Neural cell (in vitro differentiated cells): ENCODE measurements at regions not wholly inside any gene's neighbourhood (a gene's known extent, or its start where the extent isn't known, plus 50 kb on each side); places are given as distances from the start of the nearest gene placed in this dataset.

Experiments
- H2AFZ ChIP-seq: fragments of 200-600, 300-800 bp; sonication (generic), shearing (Covaris generic); 2 replicates; pipeline ENCODE4 v1.6.0; 2014; ENCODE audit warnings: low read depth, mild to moderate bottlenecking, antibody characterized with exemption, low read length, moderate library complexity
- H3F3A ChIP-seq: fragments of 200-600 bp; shearing (Covaris generic); 2 replicates; pipeline ENCODE4 v1.6.1; 2016; ENCODE audit warnings: mild to moderate bottlenecking, moderate library complexity, mixed read lengths, antibody characterized with exemption, low read length; ENCODE audit not compliant: insufficient read depth, poor library complexity, severe bottlenecking
- H3K27ac ChIP-seq: fragments of 200-600, 300-800 bp; sonication (generic), shearing (Covaris generic); 2 replicates; pipeline ENCODE4 v1.5.1; 2014; ENCODE audit warnings: mild to moderate bottlenecking, low read length, moderate library complexity
- H3K27me3 ChIP-seq: fragments of 300-800, 200-600 bp; sonication (generic), shearing (Covaris generic); 2 replicates; pipeline ENCODE4 v1.6.0; 2014; ENCODE audit warnings: mild to moderate bottlenecking, low read depth, low read length, moderate library complexity; ENCODE audit not compliant: insufficient read depth
- H3K36me3 ChIP-seq: fragments of 300-800, 200-600 bp; sonication (generic), shearing (Covaris generic); 2 replicates; pipeline ENCODE4 v1.5.1; 2014; ENCODE audit warnings: mild to moderate bottlenecking, antibody characterized with exemption, low read length, moderate library complexity; ENCODE audit not compliant: insufficient read depth
- H3K4me2 ChIP-seq: fragments of 300-800, 200-600 bp; sonication (generic), shearing (Covaris generic); 2 replicates; pipeline ENCODE4 v1.6.0; 2014; ENCODE audit warnings: mild to moderate bottlenecking, low read length
- H3K4me3 ChIP-seq: fragments of 300-800, 200-600 bp; sonication (generic), shearing (Covaris generic); 2 replicates; pipeline ENCODE4 v1.5.1; 2014; ENCODE audit warnings: mild to moderate bottlenecking, low read length, moderate library complexity
- H3K79me2 ChIP-seq: fragments of 200-600 bp; shearing (Covaris generic); replicated peaks from 2 replicates; pipeline ENCODE4 v1.6.0; 2014; ENCODE audit warnings: mild to moderate bottlenecking, low read length, moderate library complexity; ENCODE audit not compliant: insufficient read depth
- H3K9ac ChIP-seq: fragments of 300-800, 200-600 bp; sonication (generic), shearing (Covaris generic); 2 replicates; pipeline ENCODE4 v1.6.1; 2016; ENCODE audit warnings: mild to moderate bottlenecking, low read length, mixed read lengths
- H3K9me2 ChIP-seq: fragments of 200-600 bp; shearing (Covaris generic); 2 replicates; pipeline ENCODE4 v1.6.1; 2016; ENCODE audit warnings: mild to moderate bottlenecking, low read length, mixed read lengths; ENCODE audit not compliant: insufficient read depth
- H3K9me3 ChIP-seq: fragments of 200-600, 300-800 bp; sonication (generic), shearing (Covaris generic); 2 replicates; pipeline ENCODE4 v1.6.1; 2016; ENCODE audit warnings: mild to moderate bottlenecking, mixed run types, low read length, moderate library complexity, mixed read lengths
- H4K20me1 ChIP-seq: fragments of 200-600 bp; shearing (Covaris generic); 2 replicates; pipeline ENCODE4 v1.6.1; 2016; ENCODE audit warnings: mild to moderate bottlenecking, mixed run types; ENCODE audit not compliant: insufficient read depth
- CTCF ChIP-seq: fragments of 450-650 bp; IDR thresholded peaks from 2 replicates; pipeline ENCODE4 v1.5.1; 2014; ENCODE audit warnings: antibody characterized with exemption, mild to moderate bottlenecking, moderate library complexity; ENCODE audit not compliant: poor library complexity, severe bottlenecking
- EP300 ChIP-seq: fragments of 450-650 bp; conservative IDR thresholded peaks from 2 replicates; pipeline ENCODE4 v1.6.1; 2014; ENCODE audit warnings: antibody characterized with exemption, mild to moderate bottlenecking, moderate library complexity; ENCODE audit not compliant: poor library complexity, severe bottlenecking
- EZH2 ChIP-seq: fragments of 200-600, 300-800 bp; shearing (Covaris generic), sonication (generic); IDR thresholded peaks from 2 replicates; pipeline ENCODE4 v1.6.1; 2014; ENCODE audit warnings: antibody characterized with exemption, low read length, borderline replicate concordance, mild to moderate bottlenecking; ENCODE audit not compliant: insufficient read depth, poor library complexity, severe bottlenecking
- MXI1 ChIP-seq: fragments of 450-650 bp; conservative IDR thresholded peaks from 2 replicates; pipeline ENCODE4 v1.6.1; 2014; ENCODE audit warnings: antibody characterized with exemption, mild to moderate bottlenecking; ENCODE audit not compliant: poor library complexity, severe bottlenecking
- POLR2AphosphoS5 ChIP-seq: IDR thresholded peaks from 2 replicates; pipeline ENCODE4 v1.6.1; 2012
- RAD21 ChIP-seq: fragments of 450-650 bp; conservative IDR thresholded peaks from 2 replicates; pipeline ENCODE4 v1.6.1; 2014; ENCODE audit warnings: antibody characterized with exemption, mild to moderate bottlenecking, moderate library complexity
- REST ChIP-seq: IDR thresholded peaks from 2 replicates; pipeline ENCODE4 v1.6.1; 2012; ENCODE audit warnings: borderline replicate concordance
- SMC3 ChIP-seq: fragments of 450-650 bp; conservative IDR thresholded peaks from 2 replicates; pipeline ENCODE4 v1.6.1; 2014; ENCODE audit warnings: antibody characterized with exemption, mild to moderate bottlenecking, moderate library complexity; ENCODE audit not compliant: poor library complexity
- TAF1 ChIP-seq: IDR thresholded peaks from 2 replicates; pipeline ENCODE4 v1.6.1; 2012; ENCODE audit warnings: low read depth

GRCh38 chr17:33525186-33525585 lies 232.1 kb upstream of the ASIC2 start:
- Histone ChIP-seq H3K9me3 (peaks cover 6% of the 10 kb centered on the region), H3K9ac (no peak overlapping the region), H3K4me3 (no peak overlapping the region), H3F3A (no peaks in the 10 kb centered on the region), H2AFZ (no peak overlapping the region), H3K27me3 (no peaks in the 10 kb centered on the region), H3K36me3 (no peaks in the 10 kb centered on the region), H3K4me2 (no peak overlapping the region), H4K20me1 (no peaks in the 10 kb centered on the region), H3K9me2 (no peaks in the 10 kb centered on the region), H3K79me2 (no peaks in the 10 kb centered on the region), H3K27ac (no peak overlapping the region)
- no peak for TF ChIP-seq SMC3
- TF ChIP-seq EZH2, result no peak
- no peak for TF ChIP-seq REST
- no peak for TF ChIP-seq CTCF
- no peak for TF ChIP-seq MXI1
- no peak for TF ChIP-seq TAF1
- no peak for TF ChIP-seq POLR2AphosphoS5
- TF ChIP-seq RAD21, result no peak
- TF ChIP-seq EP300, result no peak

- Histone ChIP-seq H3K4me3 (no peak overlapping the region), H3F3A (no peaks in the 10 kb centered on the region), H3K4me2 (no peak overlapping the region), H3K27ac (no peak overlapping the region), H3K9ac (no peak overlapping the region), H3K79me2 (no peaks in the 10 kb centered on the region), H4K20me1 (no peaks in the 10 kb centered on the region), H3K9me3 (peaks cover 6% of the 10 kb centered on the region), H2AFZ (no peak overlapping the region), H3K9me2 (no peaks in the 10 kb centered on the region), H3K36me3 (no peaks in the 10 kb centered on the region), H3K27me3 (no peaks in the 10 kb centered on the region)
- TF ChIP-seq TAF1 (no peak), CTCF (no peak), RAD21 (no peak), EZH2 (no peak), MXI1 (no peak), SMC3 (no peak), REST (no peak), POLR2AphosphoS5 (no peak), EP300 (no peak)
Observed at GRCh38 chr17:33526717-33527116, 233.6 kb upstream of the ASIC2 start.
